22Rv1 (cell line): ENCODE measurements at regions not wholly inside any gene's neighbourhood (a gene's known extent, or its start where the extent isn't known, plus 50 kb on each side); places are given as distances from the start of the nearest gene placed in this dataset.
"Not testable (repeated sequence)": the region's sequence is repeated elsewhere in the genome, so short reads cannot be mapped to it uniquely, and the experiment has no call there.

Source experiments
- CTCF ChIP-seq: fragments of 450-650 bp; IDR thresholded peaks from 2 replicates; pipeline ENCODE4 v1.5.1; 2017; ENCODE audit warnings: mild to moderate bottlenecking
- ZFX ChIP-seq: fragments of 450-650 bp; IDR thresholded peaks from 2 replicates; pipeline ENCODE4 v1.6.1; 2017; ENCODE audit warnings: antibody characterized with exemption, borderline replicate concordance

- TF ChIP-seq CTCF, ZFX: not testable (repeated sequence)
Measured at GRCh38 chr18:27510036-27510633, 325.0 kb upstream of the CHST9 start.
